HG02885 (cell line): ENCODE measurements at regions not wholly inside any gene's neighbourhood (a gene's known extent, or its start where the extent isn't known, plus 50 kb on each side); places are given as distances from the start of the nearest gene placed in this dataset.

Experiments
- ATAC-seq: cut with Tn5 transposase; IDR thresholded peaks from one replicate; pipeline ENCODE4 v1.9.1; 2021; ENCODE audit warnings: mild to moderate bottlenecking; ENCODE audit not compliant: unreplicated experiment, poor library complexity

GRCh38 chr16:8292271-8292670 is 298.0 kb downstream of the TMEM114 start:
- no peak for ATAC-seq

GRCh38 chr16:8286348-8286747 is 304.0 kb downstream of the TMEM114 start:
- no peak for ATAC-seq

- ATAC-seq, result no peak
These were observed 307.1 kb downstream of the TMEM114 start for GRCh38 chr16:8283195-8283594.

- ATAC-seq, result no peak
These were observed 312.2 kb downstream of the TMEM114 start for GRCh38 chr16:8278031-8278580.

- ATAC-seq, result no peak
These were observed 319.0 kb downstream of the TMEM114 start for GRCh38 chr16:8271344-8271743.

GRCh38 chr16:8262299-8262698 is 328.0 kb downstream of the TMEM114 start:
- ATAC-seq, result no peak

- no peak for ATAC-seq
These were observed 330.2 kb downstream of the TMEM114 start for GRCh38 chr16:8260140-8260539.

- no peak for ATAC-seq
These were observed 331.8 kb downstream of the TMEM114 start for GRCh38 chr16:8258523-8258922.

- no peak for ATAC-seq
These were observed 332.8 kb downstream of the TMEM114 start for GRCh38 chr16:8257561-8257960.

- no peak for ATAC-seq
These were observed 335.9 kb downstream of the TMEM114 start for GRCh38 chr16:8254405-8254804.

- no peak for ATAC-seq
These were observed 336.6 kb downstream of the TMEM114 start for GRCh38 chr16:8253718-8254117.

GRCh38 chr16:8251727-8252126 is 338.6 kb downstream of the TMEM114 start:
- no peak for ATAC-seq

GRCh38 chr16:8251298-8251697 is 339.0 kb downstream of the TMEM114 start:
- peak; percentile 76 for ATAC-seq

GRCh38 chr16:8247993-8248392 is 342.3 kb downstream of the TMEM114 start:
- no peak for ATAC-seq

- no peak for ATAC-seq
These were observed 346.3 kb downstream of the TMEM114 start for GRCh38 chr16:8243981-8244380.

- no peak for ATAC-seq
These were observed 348.9 kb downstream of the TMEM114 start for GRCh38 chr16:8241408-8241807.

- no peak for ATAC-seq
These were observed 350.9 kb downstream of the TMEM114 start for GRCh38 chr16:8239443-8239842.

GRCh38 chr16:8237452-8237851 is 352.9 kb downstream of the TMEM114 start:
- ATAC-seq, result no peak

GRCh38 chr16:8236816-8237215 is 353.5 kb downstream of the TMEM114 start:
- no peak for ATAC-seq

GRCh38 chr16:8230497-8230896 is 359.8 kb downstream of the TMEM114 start:
- ATAC-seq, result no peak

- ATAC-seq, result no peak
These were observed 361.2 kb downstream of the TMEM114 start for GRCh38 chr16:8229011-8229520.

- no peak for ATAC-seq
These were observed 373.1 kb downstream of the TMEM114 start for GRCh38 chr16:8217201-8217600.

- no peak for ATAC-seq
These were observed 385.5 kb downstream of the TMEM114 start for GRCh38 chr16:8204769-8205168.
